Skeletal muscle satellite cell (primary cell): ENCODE measurements at regions not wholly inside any gene's neighbourhood (a gene's known extent, or its start where the extent isn't known, plus 50 kb on each side); places are given as distances from the start of the nearest gene placed in this dataset.
"Not testable (repeated sequence)": the region's sequence is repeated elsewhere in the genome, so short reads cannot be mapped to it uniquely, and the experiment has no call there.

Experiments
- H3K27me3 ChIP-seq: 2 replicates; pipeline ENCODE4 v1.7.0; 2013; ENCODE audit warnings: low read length; ENCODE audit not compliant: control insufficient read depth, insufficient read depth
- H3K36me3 ChIP-seq: 2 replicates; pipeline ENCODE4 v1.7.0; 2013; ENCODE audit warnings: mild to moderate bottlenecking, control low read depth, low read length; ENCODE audit not compliant: insufficient read depth
- H3K4me1 ChIP-seq: 2 replicates; pipeline ENCODE4 v1.7.0; 2013; ENCODE audit warnings: low read length; ENCODE audit not compliant: control insufficient read depth, insufficient read depth
- H3K4me2 ChIP-seq: 2 replicates; pipeline ENCODE4 v1.7.0; 2013; ENCODE audit warnings: mild to moderate bottlenecking, low read length
- H3K4me3 ChIP-seq: 2 replicates; pipeline ENCODE4 v1.7.0; 2013; ENCODE audit warnings: low read length
- H3K9ac ChIP-seq: 2 replicates; pipeline ENCODE4 v1.7.0; 2013; ENCODE audit warnings: mild to moderate bottlenecking, low read depth, low read length, moderate library complexity
- H3K9me3 ChIP-seq: replicated peaks from 2 replicates; pipeline ENCODE4 v1.7.0; 2013; ENCODE audit warnings: mild to moderate bottlenecking, control low read depth, low read length

- not testable (repeated sequence) for H3K4me2 ChIP-seq, H3K9me3 ChIP-seq, H3K36me3 ChIP-seq, H3K9ac ChIP-seq, H3K27me3 ChIP-seq, H3K4me3 ChIP-seq, H3K4me1 ChIP-seq
Measured at GRCh38 chr1:234797216-234797615, 187.2 kb upstream of the IRF2BP2 start.

- not testable (repeated sequence) for H3K9me3 ChIP-seq, H3K4me1 ChIP-seq, H3K36me3 ChIP-seq, H3K4me2 ChIP-seq, H3K9ac ChIP-seq, H3K4me3 ChIP-seq, H3K27me3 ChIP-seq
Measured at GRCh38 chr1:234796438-234796792, 186.4 kb upstream of the IRF2BP2 start.

- not testable (repeated sequence) for H3K4me1 ChIP-seq, H3K9ac ChIP-seq, H3K36me3 ChIP-seq, H3K9me3 ChIP-seq, H3K4me2 ChIP-seq, H3K27me3 ChIP-seq, H3K4me3 ChIP-seq
Measured at GRCh38 chr1:234795711-234796437, 185.9 kb upstream of the IRF2BP2 start.

- not testable (repeated sequence) for H3K27me3 ChIP-seq, H3K9me3 ChIP-seq, H3K4me1 ChIP-seq, H3K4me3 ChIP-seq, H3K36me3 ChIP-seq, H3K4me2 ChIP-seq, H3K9ac ChIP-seq
Measured at GRCh38 chr1:234795007-234795406, 185.0 kb upstream of the IRF2BP2 start.

GRCh38 chr1:234794452-234794851 is 184.5 kb upstream of the IRF2BP2 start:
- not testable (repeated sequence) for H3K27me3 ChIP-seq, H3K9me3 ChIP-seq, H3K36me3 ChIP-seq, H3K4me1 ChIP-seq, H3K4me3 ChIP-seq, H3K9ac ChIP-seq, H3K4me2 ChIP-seq

- H3K4me2 ChIP-seq, H3K4me1 ChIP-seq, H3K9me3 ChIP-seq: not testable (repeated sequence)
Measured at GRCh38 chr1:234793924-234794323, 183.9 kb upstream of the IRF2BP2 start.

GRCh38 chr1:234792221-234792864 is 182.4 kb upstream of the IRF2BP2 start:
- H3K27me3 ChIP-seq, H3K9ac ChIP-seq, H3K36me3 ChIP-seq, H3K9me3 ChIP-seq, H3K4me1 ChIP-seq, H3K4me2 ChIP-seq, H3K4me3 ChIP-seq: not testable (repeated sequence)

More at GRCh38 chr1:234793924-234794323, 183.9 kb upstream of the IRF2BP2 start:
- H3K36me3 ChIP-seq, H3K4me3 ChIP-seq, H3K27me3 ChIP-seq, H3K9ac ChIP-seq: not testable (repeated sequence)

- not testable (repeated sequence) for H3K4me3 ChIP-seq, H3K9me3 ChIP-seq, H3K4me2 ChIP-seq, H3K4me1 ChIP-seq, H3K36me3 ChIP-seq, H3K9ac ChIP-seq, H3K27me3 ChIP-seq
Measured at GRCh38 chr1:234791615-234792014, 181.6 kb upstream of the IRF2BP2 start.

GRCh38 chr1:234790333-234790732 is 180.4 kb upstream of the IRF2BP2 start:
- H3K4me3 ChIP-seq, H3K9me3 ChIP-seq: not testable (repeated sequence)

GRCh38 chr1:234787011-234787584 is 177.1 kb upstream of the IRF2BP2 start:
- peaks cover 12% of the 10 kb centered on the region for H3K27me3 ChIP-seq
- not testable (repeated sequence) for H3K36me3 ChIP-seq, H3K4me3 ChIP-seq, H3K4me2 ChIP-seq, H3K9me3 ChIP-seq, H3K4me1 ChIP-seq, H3K9ac ChIP-seq

More at GRCh38 chr1:234790333-234790732, 180.4 kb upstream of the IRF2BP2 start:
- H3K36me3 ChIP-seq, H3K4me2 ChIP-seq, H3K4me1 ChIP-seq, H3K9ac ChIP-seq, H3K27me3 ChIP-seq: not testable (repeated sequence)

- H3K4me3 ChIP-seq, H3K9ac ChIP-seq, H3K36me3 ChIP-seq, H3K9me3 ChIP-seq, H3K4me1 ChIP-seq, H3K4me2 ChIP-seq: not testable (repeated sequence)
- peaks cover 23% of the 10 kb centered on the region for H3K27me3 ChIP-seq
Measured at GRCh38 chr1:234785922-234786321, 175.9 kb upstream of the IRF2BP2 start.

- not testable (repeated sequence) for H3K9ac ChIP-seq, H3K4me3 ChIP-seq, H3K36me3 ChIP-seq, H3K4me1 ChIP-seq, H3K4me2 ChIP-seq, H3K9me3 ChIP-seq
- H3K27me3 ChIP-seq: peaks cover 28% of the 10 kb centered on the region
Measured at GRCh38 chr1:234785471-234785919, 175.5 kb upstream of the IRF2BP2 start.
